SK-N-SH (cell line): ENCODE measurements at regions not wholly inside any gene's neighbourhood (a gene's known extent, or its start where the extent isn't known, plus 50 kb on each side); places are given as distances from the start of the nearest gene placed in this dataset.

Experiments used
- ELF1 ChIP-seq: IDR thresholded peaks from 2 replicates; pipeline ENCODE4 v1.4.0; 2012
- POLR2AphosphoS5 ChIP-seq: IDR thresholded peaks from 2 replicates; pipeline ENCODE4 v1.6.1; 2012; ENCODE audit warnings: low read depth, low read length
- YY1 ChIP-seq: IDR thresholded peaks from 2 replicates; pipeline ENCODE4 v1.4.0; 2012; ENCODE audit warnings: low read depth, mild to moderate bottlenecking

DNA sequence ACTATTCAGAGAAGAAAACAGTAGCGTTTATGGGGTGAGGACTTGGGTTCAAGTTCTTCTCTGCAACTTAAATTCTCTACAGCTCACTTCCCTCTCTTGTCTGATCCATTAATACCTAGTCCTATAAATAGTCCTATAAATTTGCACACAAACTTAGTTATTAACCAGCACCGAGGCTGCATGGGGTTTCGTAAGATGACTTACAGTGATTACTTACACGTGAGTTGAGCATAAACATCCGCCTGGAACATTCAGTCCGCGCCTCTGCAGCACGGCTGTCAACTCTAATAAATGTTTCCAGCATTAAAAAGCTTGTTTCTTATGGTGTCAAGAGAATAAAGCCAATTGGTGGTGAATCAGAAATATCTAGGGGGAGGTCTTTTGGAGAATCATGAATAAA is 103.0 kb upstream of the ENPP6 start:
- no peak for TF ChIP-seq POLR2AphosphoS5
- TF ChIP-seq ELF1: no peak
- TF ChIP-seq YY1: no peak
